ENCODE measurements at regions not wholly inside any gene's neighbourhood (a gene's known extent, or its start where the extent isn't known, plus 50 kb on each side); places are given as distances from the start of the nearest gene placed in this dataset.
"Not testable (repeated sequence)": the region's sequence is repeated elsewhere in the genome, so short reads cannot be mapped to it uniquely, and the experiment has no call there.

DNA sequence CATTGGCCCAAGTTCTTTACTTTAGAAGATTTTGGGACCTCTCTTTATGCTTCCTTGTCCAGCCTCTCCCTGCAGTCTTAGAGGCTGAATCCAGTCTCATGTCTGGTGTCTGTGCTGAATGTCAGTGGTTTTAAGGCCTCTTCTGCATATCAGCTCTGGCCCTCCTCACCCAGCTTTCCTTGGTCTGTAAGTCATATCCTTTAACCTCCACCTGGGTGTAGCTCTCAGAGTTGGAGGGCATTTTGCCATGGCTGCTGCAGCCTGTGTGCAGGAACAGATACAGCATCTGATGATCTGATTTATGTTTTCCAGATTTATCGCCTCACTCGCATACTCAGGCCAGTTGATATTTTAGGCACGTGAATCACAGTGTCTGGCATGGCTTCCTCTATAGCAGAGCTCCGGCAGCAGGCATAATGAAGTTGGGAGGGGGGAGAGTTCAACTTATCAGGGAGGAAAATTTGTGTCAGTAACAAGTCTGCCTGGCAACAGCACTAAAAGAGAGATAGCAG lies 335.0 kb downstream of the PCNX1 start:
- peak overlapping the region; percentile 31 for H3K9ac ChIP-seq (ENCODE audit: low read depth, low read length)
- H3K36me3 ChIP-seq (ENCODE audit: insufficient read depth, low read length), result no peaks in the 10 kb centered on the region

DNA sequence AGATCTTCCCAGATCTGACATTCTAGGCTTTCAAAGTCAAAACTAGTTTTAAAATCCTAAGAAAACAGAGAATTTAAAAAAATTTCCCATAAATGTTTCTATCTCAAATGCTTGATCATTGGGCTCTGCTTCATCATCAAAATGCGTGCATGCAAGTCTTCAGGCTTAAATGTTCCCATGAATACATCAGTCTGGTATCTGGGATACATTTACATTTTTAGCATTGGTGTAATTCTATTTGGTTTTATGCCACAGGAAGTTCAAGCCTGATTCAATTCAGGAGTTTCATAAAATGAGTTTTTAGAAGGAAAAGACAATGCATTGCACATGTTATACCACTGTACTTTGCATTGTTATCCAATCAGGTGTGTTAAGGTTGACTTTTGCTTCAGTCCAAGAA lies 336.4 kb downstream of the PCNX1 start:
- no peak overlapping the region for H3K4me3 ChIP-seq (ENCODE audit: low read length)
- H3K4me2 ChIP-seq (ENCODE audit: low read length), result peak overlapping the region; percentile 12
- H3K9me3 ChIP-seq (replicated peaks; ENCODE audit: low read length), result no peaks in the 10 kb centered on the region
- peaks cover 30% of the 10 kb centered on the region for H3K4me1 ChIP-seq (ENCODE audit: control insufficient read depth, insufficient read depth, low read length)
- peak overlapping the region; percentile 57 for H3K9ac ChIP-seq (ENCODE audit: low read depth, low read length)
- no peaks in the 10 kb centered on the region for H3K36me3 ChIP-seq (ENCODE audit: insufficient read depth, low read length)
- H3K27me3 ChIP-seq (ENCODE audit: control insufficient read depth, insufficient read depth, low read length), result no peaks in the 10 kb centered on the region

More for the DNA sequence above, 335.0 kb downstream of the PCNX1 start:
- Histone ChIP-seq H3K4me1 (ENCODE audit: control insufficient read depth, insufficient read depth, low read length) (peaks cover 30% of the 10 kb centered on the region), H3K27me3 (ENCODE audit: control insufficient read depth, insufficient read depth, low read length) (no peaks in the 10 kb centered on the region), H3K9me3 (replicated peaks; ENCODE audit: low read length) (no peaks in the 10 kb centered on the region), H3K4me3 (ENCODE audit: low read length) (no peak overlapping the region), H3K4me2 (ENCODE audit: low read length) (no peak overlapping the region)

DNA sequence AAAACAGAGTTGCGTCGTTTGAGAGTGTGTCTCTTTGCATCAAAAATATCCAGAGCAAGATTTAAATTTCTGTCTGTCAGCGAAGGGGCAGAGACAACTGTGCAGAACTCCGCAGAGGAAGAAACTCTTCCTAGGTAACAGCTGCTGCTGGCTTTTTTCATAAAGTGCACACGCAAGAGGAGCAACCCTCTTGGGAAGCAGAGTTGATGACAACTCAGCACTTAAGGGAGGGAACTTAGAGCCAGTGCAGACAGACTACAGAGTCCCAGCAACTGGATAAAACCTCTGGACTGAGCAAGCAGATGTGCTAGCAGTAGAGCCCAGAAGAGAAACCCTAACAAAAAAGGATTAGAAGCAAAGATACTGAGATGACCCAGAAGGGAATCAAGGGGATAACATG lies 337.1 kb downstream of the PCNX1 start:
- no peak overlapping the region for H3K4me2 ChIP-seq (ENCODE audit: low read length)
- no peaks in the 10 kb centered on the region for H3K27me3 ChIP-seq (ENCODE audit: control insufficient read depth, insufficient read depth, low read length)
- H3K9me3 ChIP-seq (replicated peaks; ENCODE audit: low read length), result no peaks in the 10 kb centered on the region
- H3K4me1 ChIP-seq (ENCODE audit: control insufficient read depth, insufficient read depth, low read length), result peaks cover 30% of the 10 kb centered on the region
- H3K36me3 ChIP-seq (ENCODE audit: insufficient read depth, low read length), result no peaks in the 10 kb centered on the region
- peak overlapping the region; percentile 57 for H3K9ac ChIP-seq (ENCODE audit: low read depth, low read length)
- H3K4me3 ChIP-seq (ENCODE audit: low read length), result no peak overlapping the region

DNA sequence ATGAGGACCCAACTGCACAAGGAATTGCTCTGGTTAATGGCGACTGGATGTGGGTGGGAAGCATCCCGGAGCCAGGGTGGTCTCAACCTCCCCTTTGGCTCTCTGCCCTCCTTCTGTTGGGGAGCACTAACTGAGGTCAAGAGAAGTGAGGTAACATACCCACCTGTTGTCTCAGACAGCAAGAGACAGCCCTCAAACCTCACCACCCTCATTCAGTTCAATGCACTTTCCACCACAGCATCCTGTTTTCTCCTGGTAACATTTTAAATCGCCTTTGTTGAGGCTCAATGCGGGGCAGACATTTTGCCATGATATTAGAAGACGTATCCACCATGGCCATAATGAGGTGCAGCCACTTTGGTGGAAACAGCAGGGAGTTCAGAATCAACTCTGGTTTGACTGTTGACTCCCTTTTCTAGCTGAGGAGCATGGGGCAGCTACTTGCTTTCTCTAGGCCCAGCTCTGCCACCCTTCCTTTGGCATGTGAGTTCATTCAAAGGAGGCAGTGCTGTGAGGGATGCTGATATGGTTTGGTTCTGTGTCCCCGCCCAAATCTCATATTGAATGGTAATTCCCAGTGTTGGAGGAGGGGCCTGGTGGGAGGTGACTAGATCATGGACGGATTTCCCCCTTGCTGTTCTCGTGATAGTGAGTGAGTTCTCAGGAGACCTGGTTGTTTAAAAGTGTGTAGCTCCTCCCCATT lies 338.6 kb downstream of the PCNX1 start:
- H3K4me1 ChIP-seq (ENCODE audit: control insufficient read depth, insufficient read depth, low read length), result peaks cover 30% of the 10 kb centered on the region
- H3K36me3 ChIP-seq (ENCODE audit: insufficient read depth, low read length), result no peaks in the 10 kb centered on the region
- H3K4me2 ChIP-seq (ENCODE audit: low read length), result no peak overlapping the region
- H3K9ac ChIP-seq (ENCODE audit: low read depth, low read length), result no peak overlapping the region
- H3K9me3 ChIP-seq (replicated peaks; ENCODE audit: low read length), result no peaks in the 10 kb centered on the region
- no peaks in the 10 kb centered on the region for H3K27me3 ChIP-seq (ENCODE audit: control insufficient read depth, insufficient read depth, low read length)
- H3K4me3 ChIP-seq (ENCODE audit: low read length), result no peak overlapping the region

- Histone ChIP-seq H3K4me3 (ENCODE audit: low read length) (no peak overlapping the region), H3K4me1 (ENCODE audit: control insufficient read depth, insufficient read depth, low read length) (peaks cover 30% of the 10 kb centered on the region), H3K4me2 (ENCODE audit: low read length) (no peak overlapping the region), H3K27me3 (ENCODE audit: control insufficient read depth, insufficient read depth, low read length) (no peaks in the 10 kb centered on the region), H3K36me3 (ENCODE audit: insufficient read depth, low read length) (no peaks in the 10 kb centered on the region), H3K9me3 (replicated peaks; ENCODE audit: low read length) (no peaks in the 10 kb centered on the region), H3K9ac (ENCODE audit: low read depth, low read length) (no peak overlapping the region)
These were observed 339.3 kb downstream of the PCNX1 start for GRCh38 chr14:71246539-71246938.

- H3K27me3 ChIP-seq (ENCODE audit: control insufficient read depth, insufficient read depth, low read length), result no peaks in the 10 kb centered on the region
- H3K36me3 ChIP-seq (ENCODE audit: insufficient read depth, low read length), result no peaks in the 10 kb centered on the region
- H3K9me3 ChIP-seq (replicated peaks; ENCODE audit: low read length), result no peaks in the 10 kb centered on the region
- H3K4me1 ChIP-seq (ENCODE audit: control insufficient read depth, insufficient read depth, low read length), result peaks cover 24% of the 10 kb centered on the region
- H3K4me3 ChIP-seq (ENCODE audit: low read length), result no peak overlapping the region
- H3K4me2 ChIP-seq (ENCODE audit: low read length), result no peak overlapping the region
- no peak overlapping the region for H3K9ac ChIP-seq (ENCODE audit: low read depth, low read length)
These were observed 339.8 kb downstream of the PCNX1 start for GRCh38 chr14:71247106-71247505.

GRCh38 chr14:71248194-71248593 lies 340.9 kb downstream of the PCNX1 start:
- no peaks in the 10 kb centered on the region for H3K36me3 ChIP-seq (ENCODE audit: insufficient read depth, low read length)
- no peaks in the 10 kb centered on the region for H3K27me3 ChIP-seq (ENCODE audit: control insufficient read depth, insufficient read depth, low read length)
- no peaks in the 10 kb centered on the region for H3K9me3 ChIP-seq (replicated peaks; ENCODE audit: low read length)
- no peak overlapping the region for H3K4me2 ChIP-seq (ENCODE audit: low read length)
- H3K4me3 ChIP-seq (ENCODE audit: low read length), result no peak overlapping the region
- H3K4me1 ChIP-seq (ENCODE audit: control insufficient read depth, insufficient read depth, low read length), result peaks cover 14% of the 10 kb centered on the region
- H3K9ac ChIP-seq (ENCODE audit: low read depth, low read length), result no peak overlapping the region

DNA sequence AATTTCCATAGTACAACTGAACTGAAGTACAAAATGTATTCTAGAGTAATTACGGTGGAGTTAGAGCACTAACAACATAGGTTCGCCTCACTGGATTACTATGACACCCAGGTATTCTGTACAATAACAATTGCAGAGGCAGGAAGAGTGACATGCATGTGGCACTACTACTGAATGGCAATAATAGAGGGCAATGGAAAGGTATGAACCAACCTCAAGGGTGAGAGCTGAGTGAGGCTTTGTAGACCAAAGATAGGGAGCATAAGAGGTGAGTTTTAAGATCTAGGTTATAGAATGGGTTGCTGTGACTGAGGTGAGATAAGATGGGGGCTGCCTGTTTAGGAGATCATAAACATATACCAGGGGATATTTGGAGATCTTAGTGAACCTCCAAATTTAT lies 343.1 kb downstream of the PCNX1 start:
- no peak overlapping the region for H3K4me2 ChIP-seq (ENCODE audit: low read length)
- H3K4me3 ChIP-seq (ENCODE audit: low read length), result no peak overlapping the region
- H3K9me3 ChIP-seq (replicated peaks; ENCODE audit: low read length), result no peaks in the 10 kb centered on the region
- H3K27me3 ChIP-seq (ENCODE audit: control insufficient read depth, insufficient read depth, low read length), result no peaks in the 10 kb centered on the region
- no peaks in the 10 kb centered on the region for H3K36me3 ChIP-seq (ENCODE audit: insufficient read depth, low read length)
- H3K4me1 ChIP-seq (ENCODE audit: control insufficient read depth, insufficient read depth, low read length), result no peaks in the 10 kb centered on the region
- no peak overlapping the region for H3K9ac ChIP-seq (ENCODE audit: low read depth, low read length)

DNA sequence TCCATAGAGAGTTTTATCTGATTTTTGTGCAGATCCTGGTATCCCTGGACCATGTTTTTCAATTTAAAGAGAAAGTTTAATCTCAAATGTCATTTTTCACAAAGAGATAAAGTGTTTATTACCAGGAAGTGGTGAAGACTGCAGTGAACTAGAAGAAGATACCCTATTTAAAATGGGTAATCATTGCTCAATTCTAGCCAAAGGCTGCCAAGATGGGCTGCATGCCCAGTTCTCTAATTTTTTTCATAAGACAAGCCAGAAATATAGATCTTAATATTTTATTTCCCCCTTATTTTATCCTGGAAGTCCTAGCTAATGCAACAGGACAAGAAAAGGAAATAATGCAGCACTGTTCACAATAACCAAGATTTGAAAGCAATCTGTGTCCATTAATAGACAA lies 343.5 kb downstream of the PCNX1 start:
- Histone ChIP-seq H3K9me3 (replicated peaks; ENCODE audit: low read length) (no peaks in the 10 kb centered on the region), H3K4me1 (ENCODE audit: control insufficient read depth, insufficient read depth, low read length) (no peaks in the 10 kb centered on the region), H3K9ac (ENCODE audit: low read depth, low read length) (no peak overlapping the region), H3K4me3 (ENCODE audit: low read length) (no peak overlapping the region), H3K36me3 (ENCODE audit: insufficient read depth, low read length) (no peaks in the 10 kb centered on the region), H3K27me3 (ENCODE audit: control insufficient read depth, insufficient read depth, low read length) (no peaks in the 10 kb centered on the region), H3K4me2 (ENCODE audit: low read length) (no peak overlapping the region)

GRCh38 chr14:71254091-71254719 lies 346.9 kb downstream of the PCNX1 start:
- not testable (repeated sequence) for H3K4me3 ChIP-seq (ENCODE audit: low read length); H3K9me3 ChIP-seq (replicated peaks; ENCODE audit: low read length); H3K27me3 ChIP-seq (ENCODE audit: control insufficient read depth, insufficient read depth, low read length); H3K4me2 ChIP-seq (ENCODE audit: low read length); H3K9ac ChIP-seq (ENCODE audit: low read depth, low read length); H3K4me1 ChIP-seq (ENCODE audit: control insufficient read depth, insufficient read depth, low read length); H3K36me3 ChIP-seq (ENCODE audit: insufficient read depth, low read length)

GRCh38 chr14:71261206-71261605 lies 353.9 kb downstream of the PCNX1 start:
- no peak overlapping the region for H3K9ac ChIP-seq (ENCODE audit: low read depth, low read length)

DNA sequence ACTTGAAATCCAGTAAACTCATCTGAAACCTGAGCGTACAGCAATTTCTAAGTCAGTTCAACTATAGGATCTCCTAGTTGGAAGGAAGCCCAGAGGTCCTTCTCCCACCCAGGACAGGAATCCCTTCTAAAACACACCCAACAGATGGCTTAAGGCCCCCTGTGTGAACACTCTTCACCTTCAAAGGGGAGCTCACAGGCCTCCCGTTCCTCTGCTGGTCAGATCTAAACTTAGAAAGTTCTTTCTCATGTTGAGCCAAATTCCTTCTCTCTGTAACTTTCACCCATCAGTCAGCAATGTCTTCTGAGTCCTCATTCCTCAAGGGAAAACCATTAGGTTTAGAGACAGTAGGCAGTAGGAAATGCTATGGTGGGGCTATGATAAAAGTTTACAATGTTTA lies 355.2 kb downstream of the PCNX1 start:
- Histone ChIP-seq H3K9ac (ENCODE audit: low read depth, low read length) (no peak overlapping the region), H3K4me2 (ENCODE audit: low read length) (no peak overlapping the region), H3K27me3 (ENCODE audit: control insufficient read depth, insufficient read depth, low read length) (no peaks in the 10 kb centered on the region), H3K4me3 (ENCODE audit: low read length) (no peak overlapping the region), H3K9me3 (replicated peaks; ENCODE audit: low read length) (peaks cover 3% of the 10 kb centered on the region), H3K36me3 (ENCODE audit: insufficient read depth, low read length) (no peaks in the 10 kb centered on the region), H3K4me1 (ENCODE audit: control insufficient read depth, insufficient read depth, low read length) (peaks cover 7% of the 10 kb centered on the region)

More at GRCh38 chr14:71261206-71261605, 353.9 kb downstream of the PCNX1 start:
- Histone ChIP-seq H3K36me3 (ENCODE audit: insufficient read depth, low read length) (no peaks in the 10 kb centered on the region), H3K9me3 (replicated peaks; ENCODE audit: low read length) (peaks cover 3% of the 10 kb centered on the region), H3K4me1 (ENCODE audit: control insufficient read depth, insufficient read depth, low read length) (no peaks in the 10 kb centered on the region), H3K4me3 (ENCODE audit: low read length) (no peak overlapping the region), H3K27me3 (ENCODE audit: control insufficient read depth, insufficient read depth, low read length) (no peaks in the 10 kb centered on the region), H3K4me2 (ENCODE audit: low read length) (no peak overlapping the region)

All from skeletal muscle satellite cell (primary cell).